ENCODE measurements at regions not wholly inside any gene's neighbourhood (a gene's known extent, or its start where the extent isn't known, plus 50 kb on each side); places are given as distances from the start of the nearest gene placed in this dataset.
"Not testable (repeated sequence)": the region's sequence is repeated elsewhere in the genome, so short reads cannot be mapped to it uniquely, and the experiment has no call there.

GRCh38 chr2:89821455-89821945, 1130.0 kb downstream of the RPIA start:
- no peak for TF ChIP-seq CTCF (IDR thresholded peaks at IDR 0.05)
- BruUV-seq (replicated peaks) = no TSS peak
- Histone ChIP-seq H3K27me3 (ENCODE audit: control insufficient read depth, insufficient read depth, low read length) (no peaks in the 10 kb centered on the region), H3K9me3 (ENCODE audit: control insufficient read depth, insufficient read depth, low read depth, low read length) (no peaks in the 10 kb centered on the region), H3K27ac (ENCODE audit: low read length) (no peak overlapping the region), H3K4me1 (ENCODE audit: control insufficient read depth, insufficient read depth, low read length) (no peaks in the 10 kb centered on the region), H3K36me3 (ENCODE audit: control insufficient read depth, insufficient read depth, low read length) (no peaks in the 10 kb centered on the region), H3K4me3 (ENCODE audit: low read depth in 2 of 2, low read length in 2 of 2) (no peak overlapping the region)
- ChIA-PET CTCF (no interaction called here), POLR2A (no interaction called here)
- intact Hi-C loops (cut with micrococcal nuclease; ENCODE audit: unreplicated experiment) = no loop called here
- in situ Hi-C loops (cut with HindIII; ENCODE audit: low pct_unique_long_range_greater_than_20kb, low sequenced_read_pairs) = no loop called here
- DNase-seq (ENCODE audit: low read depth, low spot score) = no peak
- no peak for ATAC-seq

- H3K4me3 ChIP-seq (ENCODE audit: low read depth in 2 of 2, low read length in 2 of 2); H3K36me3 ChIP-seq (ENCODE audit: control insufficient read depth, insufficient read depth, low read length); in situ Hi-C loops (cut with HindIII; ENCODE audit: low pct_unique_long_range_greater_than_20kb, low sequenced_read_pairs); POLR2A ChIA-PET; DNase-seq (ENCODE audit: low read depth, low spot score); H3K27ac ChIP-seq (ENCODE audit: low read length); BruUV-seq (replicated peaks); CTCF ChIA-PET; ATAC-seq; intact Hi-C loops (cut with micrococcal nuclease; ENCODE audit: unreplicated experiment); H3K27me3 ChIP-seq (ENCODE audit: control insufficient read depth, insufficient read depth, low read length); H3K4me1 ChIP-seq (ENCODE audit: control insufficient read depth, insufficient read depth, low read length); H3K9me3 ChIP-seq (ENCODE audit: control insufficient read depth, insufficient read depth, low read depth, low read length): not testable (repeated sequence)
Measured at GRCh38 chr2:89822342-89822741, 1130.9 kb downstream of the RPIA start.

- ChIA-PET CTCF (no interaction called here), POLR2A (no interaction called here)
- no TSS peak for BruUV-seq (replicated peaks)
- H3K9me3 ChIP-seq (ENCODE audit: control insufficient read depth, insufficient read depth, low read depth, low read length) = no peaks in the 10 kb centered on the region
- H3K27me3 ChIP-seq (ENCODE audit: control insufficient read depth, insufficient read depth, low read length) = no peaks in the 10 kb centered on the region
- in situ Hi-C loops (cut with HindIII; ENCODE audit: low pct_unique_long_range_greater_than_20kb, low sequenced_read_pairs) (no loop called here), intact Hi-C loops (cut with micrococcal nuclease; ENCODE audit: unreplicated experiment) (no loop called here)
- H3K4me3 ChIP-seq (ENCODE audit: low read depth in 2 of 2, low read length in 2 of 2) = no peak overlapping the region
- H3K36me3 ChIP-seq (ENCODE audit: control insufficient read depth, insufficient read depth, low read length) = no peaks in the 10 kb centered on the region
- no peak overlapping the region for H3K27ac ChIP-seq (ENCODE audit: low read length)
- DNase-seq (ENCODE audit: low read depth, low spot score) (no peak), ATAC-seq (no peak)
- TF ChIP-seq REST (IDR thresholded peaks at IDR 0.05; ENCODE audit: insufficient read depth in 1 of 2, low read depth in 2 of 2, low read length in 1 of 2) = no peak
- no peak for TF ChIP-seq CTCF (IDR thresholded peaks at IDR 0.05)
- TF ChIP-seq TCF7L2 (IDR thresholded peaks at IDR 0.05; ENCODE audit: low read depth, low read length) = no peak
- TF ChIP-seq SIN3A (IDR thresholded peaks at IDR 0.05; ENCODE audit: borderline replicate concordance, insufficient read depth, low read depth, low read length) = no peak
- no peak for TF ChIP-seq POLR2AphosphoS5 (IDR thresholded peaks at IDR 0.05; ENCODE audit: low read depth, low read length)
- no peaks in the 10 kb centered on the region for H3K4me1 ChIP-seq (ENCODE audit: control insufficient read depth, insufficient read depth, low read length)
Measured at GRCh38 chr2:89823556-89823955, 1132.1 kb downstream of the RPIA start.

Data from Panc1 (cell line).